ENCODE measurements at regions not wholly inside any gene's neighbourhood (a gene's known extent, or its start where the extent isn't known, plus 50 kb on each side); places are given as distances from the start of the nearest gene placed in this dataset.
"Not testable (repeated sequence)": the region's sequence is repeated elsewhere in the genome, so short reads cannot be mapped to it uniquely, and the experiment has no call there.

DNA sequence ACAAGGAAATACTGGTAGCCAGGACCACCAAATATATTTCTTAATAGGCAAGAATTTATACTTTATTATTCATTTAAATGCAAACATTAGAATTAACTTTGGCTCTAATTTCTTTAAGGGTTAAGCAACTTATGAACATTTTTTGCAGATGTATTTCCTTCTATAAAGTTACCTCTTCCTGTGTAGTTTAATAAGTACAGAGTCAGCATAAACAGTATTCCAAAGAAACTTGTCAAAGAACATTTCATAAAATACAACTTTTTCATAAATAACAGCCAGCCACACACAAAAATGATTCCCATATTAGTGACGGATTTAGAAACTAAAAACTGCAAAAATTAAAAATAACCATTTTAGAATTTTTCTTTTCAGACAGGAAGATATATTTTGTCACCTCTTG lies 723.2 kb downstream of the KCNJ2 start:
- no peak for DNase-seq

GRCh38 chr17:70896843-70897242 lies 727.5 kb downstream of the KCNJ2 start:
- DNase-seq = no peak

DNA sequence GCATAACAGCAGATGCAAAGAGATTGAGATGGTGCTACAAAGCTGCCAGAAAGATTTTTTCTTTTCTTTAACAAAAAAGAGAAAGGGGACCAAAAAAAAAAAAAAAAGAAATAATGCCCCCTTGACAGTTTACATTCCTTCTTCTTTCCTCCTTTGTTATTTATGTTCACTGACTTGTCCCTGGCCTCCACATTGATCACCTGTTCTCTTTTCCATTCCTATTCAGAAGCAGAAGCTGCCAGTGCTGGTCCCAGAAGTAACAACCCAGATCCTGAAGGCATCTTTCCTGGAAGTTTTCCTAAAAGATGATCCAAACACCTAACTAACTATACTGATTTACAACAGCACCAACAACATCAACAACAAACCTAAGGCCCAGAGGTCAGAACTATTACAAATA lies 728.1 kb downstream of the KCNJ2 start:
- no peak for DNase-seq

- DNase-seq = no peak
Observed at GRCh38 chr17:70901870-70902269, 732.5 kb downstream of the KCNJ2 start.

- no peak for DNase-seq
Observed at GRCh38 chr17:70905796-70906195, 736.5 kb downstream of the KCNJ2 start.

DNA sequence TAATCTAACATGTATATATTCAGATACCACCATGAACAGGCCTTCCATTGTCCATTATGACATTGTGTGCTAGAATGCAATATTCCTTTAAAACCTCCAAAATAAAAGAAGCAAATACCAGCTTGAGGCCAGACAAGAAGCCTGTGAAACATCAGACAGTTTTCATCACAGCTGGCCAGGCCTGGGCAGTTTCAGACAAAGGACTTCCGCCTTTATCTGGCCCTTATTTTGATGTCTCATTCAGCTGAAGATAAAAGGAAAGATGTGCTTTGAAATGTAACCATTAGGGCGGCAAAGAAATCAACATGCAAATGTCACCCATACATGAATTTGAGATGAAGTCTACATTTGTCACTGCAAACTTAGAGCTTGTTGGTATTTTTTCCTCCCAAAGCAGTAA lies 737.5 kb downstream of the KCNJ2 start:
- DNase-seq = no peak

DNA sequence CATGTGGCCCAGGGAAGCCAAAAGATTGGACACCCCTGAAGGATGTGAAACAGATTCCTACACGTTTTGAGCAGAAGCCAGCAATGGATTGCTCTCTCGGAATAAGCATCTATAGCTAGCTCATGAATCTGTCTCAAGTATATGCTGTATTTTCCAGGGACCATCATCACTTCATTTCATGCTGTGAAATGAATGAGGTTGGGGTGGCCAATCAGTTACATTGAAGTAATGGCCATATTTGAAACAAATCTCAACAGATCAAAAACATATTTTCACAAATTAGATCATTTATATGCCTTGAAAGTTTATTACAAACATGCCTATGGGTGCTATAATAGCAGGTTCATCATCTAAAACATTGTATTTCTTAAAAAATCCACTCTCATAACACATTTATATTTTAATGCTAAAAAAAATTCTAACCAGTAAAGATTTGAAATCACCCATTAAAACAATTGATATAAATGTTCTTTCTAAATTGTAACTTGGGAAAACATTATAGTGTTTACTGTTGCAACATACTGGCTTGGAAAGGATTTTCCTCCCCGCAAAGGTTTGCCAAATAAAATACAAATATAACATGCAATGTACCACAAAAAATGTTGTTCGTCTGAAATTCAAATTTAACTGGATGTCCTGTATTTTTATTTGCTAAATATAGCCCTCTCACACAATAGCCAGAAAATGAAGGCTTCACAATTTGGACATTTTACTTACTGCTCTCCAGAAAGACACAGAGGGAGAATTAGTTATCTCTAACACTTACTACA lies 743.6 kb downstream of the KCNJ2 start:
- no peak for DNase-seq

DNA sequence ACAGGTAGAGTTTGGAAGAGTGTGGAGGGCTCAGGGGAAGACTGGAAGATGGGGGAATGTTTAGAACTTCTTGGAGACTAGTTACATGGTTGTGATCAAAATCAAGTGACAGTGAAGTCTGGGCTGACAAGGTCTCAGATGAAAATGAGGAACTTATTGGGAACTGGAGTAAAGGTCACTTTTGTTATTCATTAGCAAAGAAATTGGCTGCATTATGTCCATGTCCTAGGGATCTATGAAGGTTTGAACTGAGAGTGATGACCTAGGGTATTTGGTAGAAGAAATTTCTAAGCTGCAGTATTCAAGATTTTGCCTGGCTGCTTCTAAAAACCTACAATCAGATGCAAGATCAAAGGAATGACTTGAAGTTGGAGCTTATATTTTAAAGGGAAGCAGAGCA lies 747.1 kb downstream of the KCNJ2 start:
- no peak for DNase-seq

DNA sequence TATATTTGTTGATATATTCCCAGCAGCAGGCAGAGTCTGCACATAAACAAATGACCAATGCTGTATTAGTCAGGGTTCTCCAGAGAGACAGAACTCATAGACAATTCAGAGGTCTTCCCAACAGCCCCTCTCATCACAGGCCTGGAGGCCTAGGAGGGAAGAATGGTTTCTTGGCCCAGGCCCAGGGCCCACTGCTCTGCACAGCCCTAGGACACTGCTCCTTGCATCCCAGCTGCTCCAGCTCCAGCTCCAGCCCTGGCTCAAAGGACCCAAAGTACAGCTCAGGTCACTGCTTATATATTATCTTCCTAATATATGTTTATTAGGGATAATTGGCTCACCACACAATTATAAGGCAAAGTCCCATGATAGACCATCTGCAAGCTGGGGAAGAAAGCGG lies 749.9 kb downstream of the KCNJ2 start:
- DNase-seq = no peak

DNA sequence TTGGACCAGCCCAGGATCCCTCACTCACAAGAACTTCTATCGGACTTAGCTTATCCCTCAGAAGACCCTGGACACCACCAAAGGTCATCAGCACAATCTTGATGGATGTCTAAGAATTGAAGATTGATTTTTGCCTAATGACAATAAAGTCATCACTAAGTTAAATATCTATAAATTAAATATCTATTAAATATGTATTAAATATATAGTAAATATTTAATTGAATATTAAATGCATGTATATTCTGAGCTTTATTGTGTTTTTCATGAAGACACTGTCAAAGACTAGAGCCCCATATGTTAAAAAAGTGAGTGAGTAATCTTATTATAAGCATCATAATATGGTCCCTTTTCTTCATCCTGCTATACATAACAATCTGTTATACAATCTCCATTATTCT lies 751.1 kb downstream of the KCNJ2 start:
- no peak for DNase-seq

DNA sequence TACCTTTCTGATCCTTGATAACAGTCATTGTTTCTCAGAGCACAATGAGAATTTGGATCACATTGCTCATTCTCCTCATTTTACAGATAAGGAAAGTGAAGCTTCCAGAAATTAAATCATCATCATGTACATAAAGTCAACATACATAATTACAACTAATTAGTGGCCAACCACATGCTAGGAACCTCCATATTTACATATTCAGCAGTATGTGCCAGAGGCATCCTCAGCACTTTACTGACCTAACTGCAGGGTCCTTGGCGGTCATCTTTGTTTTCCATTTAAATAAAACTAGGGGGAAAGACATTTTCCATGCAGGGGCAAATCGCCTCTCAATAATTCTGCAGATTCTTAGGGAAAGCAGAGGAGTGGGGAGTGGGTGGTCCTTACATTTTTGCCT lies 752.9 kb downstream of the KCNJ2 start:
- DNase-seq = no peak

GRCh38 chr17:70924776-70925175 lies 755.4 kb downstream of the KCNJ2 start:
- DNase-seq = no peak

GRCh38 chr17:70929226-70929625 lies 759.9 kb downstream of the KCNJ2 start:
- DNase-seq = no peak

DNA sequence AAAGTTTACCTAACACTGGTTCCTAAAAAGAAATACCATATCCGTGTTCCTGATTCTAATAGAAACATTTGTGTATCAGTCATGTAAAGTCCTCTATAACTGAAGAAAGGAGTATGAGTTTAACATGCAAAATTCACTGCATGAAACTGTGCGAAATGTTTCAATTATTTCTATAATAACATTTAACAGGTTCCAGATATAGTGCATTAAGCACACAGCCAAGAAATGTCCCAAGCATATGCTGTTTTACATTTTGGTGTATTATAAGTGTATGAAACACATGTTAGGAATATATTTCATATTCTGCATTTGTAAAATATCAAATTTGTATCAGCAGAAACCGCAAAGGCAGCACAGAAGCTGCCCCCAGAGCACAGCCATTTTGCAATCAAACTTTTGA lies 764.9 kb downstream of the KCNJ2 start:
- DNase-seq = no peak

GRCh38 chr17:70934835-70935234 lies 765.5 kb downstream of the KCNJ2 start:
- DNase-seq = no peak

- DNase-seq = no peak
Observed at GRCh38 chr17:70936724-70937123, 767.4 kb downstream of the KCNJ2 start.

DNA sequence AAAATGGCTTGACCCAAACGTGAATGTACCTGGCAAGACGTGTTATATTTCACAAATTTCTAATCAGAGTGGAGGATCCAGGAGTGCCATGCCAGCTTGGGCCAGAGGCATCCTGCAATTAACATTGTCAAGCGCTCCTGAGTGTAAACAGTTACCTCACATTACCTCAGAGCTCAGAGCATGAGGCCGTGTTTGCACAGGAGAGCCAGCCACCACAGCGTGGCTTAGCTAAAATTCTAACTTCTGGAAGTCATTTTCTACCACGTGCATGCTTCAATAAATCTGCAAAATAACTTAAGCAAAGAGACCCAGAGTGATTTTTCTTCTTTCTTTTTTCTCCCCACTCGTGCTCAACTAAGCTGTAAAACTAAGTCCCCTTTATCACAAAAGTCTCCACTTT lies 769.0 kb downstream of the KCNJ2 start:
- DNase-seq = no peak

DNA sequence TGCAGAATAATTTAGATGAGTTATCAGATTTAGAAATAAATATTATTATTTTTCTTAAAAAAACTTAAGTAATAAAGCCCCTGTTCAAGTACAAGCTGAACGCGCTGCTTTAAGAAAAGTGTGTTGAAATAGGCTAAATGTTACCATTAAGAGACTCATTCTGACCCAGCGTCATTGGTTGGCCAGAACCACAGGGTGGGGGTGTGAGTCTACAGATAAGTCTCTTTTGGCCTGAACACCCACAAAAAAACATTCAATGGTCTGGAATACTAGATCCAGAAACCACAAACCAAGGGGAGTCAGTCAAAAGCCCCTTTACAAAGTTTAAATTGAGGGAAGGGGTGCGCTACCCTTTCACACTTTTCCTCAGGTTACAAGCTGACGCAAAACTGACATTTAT lies 776.1 kb downstream of the KCNJ2 start:
- DNase-seq = no peak

- no peak for DNase-seq
Observed at GRCh38 chr17:70947215-70947614, 777.9 kb downstream of the KCNJ2 start.

DNA sequence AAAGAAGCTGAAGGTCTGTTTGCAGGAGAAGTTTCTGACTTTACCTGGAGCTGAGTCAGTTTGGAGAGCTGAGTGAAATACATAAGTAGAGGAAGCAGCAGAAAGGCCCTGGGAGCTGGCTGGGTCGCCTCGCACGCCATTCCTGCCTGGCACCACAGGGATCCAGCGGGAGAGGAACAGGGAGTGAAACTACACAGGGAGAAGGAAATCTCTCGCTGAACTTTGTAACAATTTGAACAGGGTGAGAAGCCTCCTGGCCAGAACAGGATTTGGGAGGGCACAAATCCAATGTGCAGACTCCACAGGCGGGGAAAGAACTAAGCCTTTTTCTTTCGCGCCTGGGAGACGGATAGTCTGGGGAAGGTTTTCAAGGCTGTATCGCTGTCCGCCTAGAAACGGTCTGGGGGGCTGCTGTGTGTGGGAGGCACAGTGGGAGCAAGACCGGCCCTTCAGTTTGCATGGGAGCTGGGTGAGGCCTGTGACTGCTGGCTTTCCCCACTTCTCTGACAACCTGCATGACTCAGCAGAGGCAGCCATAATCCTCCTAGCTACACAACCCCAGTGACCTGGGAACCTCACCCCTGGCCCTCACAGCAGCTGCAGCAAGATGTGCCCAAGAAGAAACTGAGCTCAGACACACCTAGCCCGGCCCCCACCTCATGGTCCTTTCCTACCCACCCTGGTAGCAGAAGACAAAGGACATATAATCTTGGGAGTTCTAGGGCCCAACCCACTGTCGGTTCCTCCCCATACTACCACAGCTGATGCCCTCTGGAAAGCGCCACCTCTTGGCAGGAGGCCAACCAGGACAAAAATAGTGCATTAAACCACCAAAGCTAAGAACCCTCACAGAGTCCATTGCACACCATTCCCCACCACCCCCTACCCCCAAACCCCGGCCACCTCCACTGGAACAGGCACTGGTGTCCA lies 778.6 kb downstream of the KCNJ2 start:
- DNase-seq = no peak

DNA sequence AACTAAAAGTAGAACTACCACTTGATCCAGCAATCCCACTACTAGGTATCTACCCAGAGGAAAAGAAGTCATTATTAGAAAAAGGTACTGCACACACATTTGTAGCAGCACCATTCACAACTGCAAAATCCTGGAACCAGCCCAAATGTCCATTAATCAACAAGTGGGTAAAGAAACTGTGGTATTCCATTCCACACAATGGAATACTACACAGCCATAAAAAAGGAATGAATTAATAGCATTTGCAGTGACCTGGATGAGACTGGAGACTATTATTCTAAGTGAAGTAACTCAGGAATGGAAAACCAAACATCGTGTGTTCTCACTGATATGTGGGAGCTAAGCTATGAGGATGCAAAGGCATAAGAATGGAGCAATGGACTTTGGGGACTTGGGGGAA lies 783.8 kb downstream of the KCNJ2 start:
- not testable (repeated sequence) for DNase-seq

GRCh38 chr17:70955441-70955840 lies 786.1 kb downstream of the KCNJ2 start:
- DNase-seq = no peak

DNA sequence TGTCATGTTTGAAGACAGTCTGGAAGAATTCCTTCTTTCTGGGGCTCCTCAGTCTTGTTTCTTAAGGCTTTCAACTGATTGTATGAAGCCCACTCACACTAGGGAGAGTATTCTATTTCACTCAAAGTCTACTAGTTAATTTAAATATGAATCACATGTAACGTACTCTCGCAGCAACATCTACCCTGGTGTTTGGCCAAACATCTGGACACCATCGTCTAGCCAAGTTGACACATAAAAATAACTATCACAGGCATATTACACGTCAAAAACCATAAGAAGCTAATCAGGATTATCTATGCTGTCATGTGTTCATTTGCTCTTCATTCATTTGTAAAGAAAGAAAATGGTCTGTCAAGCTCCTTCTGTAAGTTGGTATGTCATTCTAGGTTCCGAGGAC lies 787.4 kb downstream of the KCNJ2 start:
- no peak for DNase-seq

DNA sequence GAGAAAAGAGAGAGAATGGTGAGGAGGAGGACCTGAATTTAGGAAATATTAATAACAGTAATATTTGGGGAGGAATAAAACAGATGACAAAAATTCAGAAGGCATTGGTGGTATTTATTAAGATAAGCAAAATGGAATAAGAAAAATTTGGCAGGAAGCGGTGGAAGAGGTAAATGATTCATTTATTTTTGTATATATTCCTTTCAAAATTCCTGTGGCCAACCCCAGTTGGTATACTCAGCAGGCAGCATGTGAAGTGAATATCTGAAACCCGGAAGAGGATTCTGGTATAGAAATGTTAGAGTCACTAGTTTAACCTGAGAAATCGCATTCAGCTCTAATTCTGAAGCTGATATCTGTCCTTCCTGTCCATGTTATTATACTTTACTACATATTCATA lies 792.0 kb downstream of the KCNJ2 start:
- no peak for DNase-seq
